GM13976 (cell line): ENCODE measurements at regions not wholly inside any gene's neighbourhood (a gene's known extent, or its start where the extent isn't known, plus 50 kb on each side); places are given as distances from the start of the nearest gene placed in this dataset.

Source experiments
- DNase-seq: peaks from one replicate; pipeline ENCODE4 v3.0.0; 2012; ENCODE audit warnings: low spot score
- CTCF ChIP-seq: IDR thresholded peaks from 2 replicates; pipeline ENCODE4 v1.5.1; 2012; ENCODE audit warnings: borderline replicate concordance, mild to moderate bottlenecking; ENCODE audit not compliant: insufficient read depth; ENCODE audit errors: extremely low read depth, missing control alignments, control extremely low read depth
- in situ Hi-C: fragments of 300-500 bp; cut with MboI; formaldehyde crosslinking; loops from one replicate; pipeline ENCODE4 v1.12.0; 2022; ENCODE audit warnings: low sequenced_read_pairs, mixed read lengths, inconsistent platforms; ENCODE audit not compliant: unreplicated experiment

- in situ Hi-C loops, result no loop called here
- no peak for TF ChIP-seq CTCF
- DNase-seq, result no peak
Measured at GRCh38 chrX:112306027-112306426, 223.5 kb upstream of the TRPC5 start.

- no peak for DNase-seq
- in situ Hi-C loops, result no loop called here
- TF ChIP-seq CTCF, result no peak
Measured at GRCh38 chrX:112279940-112280339, 197.4 kb upstream of the TRPC5 start.

DNA sequence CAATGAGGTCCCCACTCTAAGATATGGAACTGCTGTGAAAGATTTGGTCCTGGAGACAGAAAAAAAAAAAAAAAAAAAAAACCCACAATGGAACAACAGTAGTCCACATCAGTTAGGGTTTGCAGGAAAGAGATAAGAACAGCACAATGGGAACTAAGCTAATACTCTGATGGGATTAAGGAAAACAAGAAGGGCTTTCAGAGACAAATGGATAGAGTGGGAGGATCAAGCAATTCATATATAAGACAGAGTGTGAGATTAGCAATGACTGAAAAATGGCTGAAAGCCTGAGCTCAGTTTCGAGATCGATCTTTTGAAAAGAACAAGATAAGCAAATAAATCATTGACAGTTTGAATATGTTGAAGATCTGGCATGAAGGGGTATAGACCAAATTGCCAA is 188.4 kb upstream of the TRPC5 start:
- DNase-seq, result no peak
- no peak for TF ChIP-seq CTCF
- in situ Hi-C loops, result no loop called here

- in situ Hi-C loops, result no loop called here
- TF ChIP-seq CTCF, result no peak
- DNase-seq, result no peak
Measured at GRCh38 chrX:112266136-112266535, 183.6 kb upstream of the TRPC5 start.

- in situ Hi-C loops, result no loop called here
- no peak for TF ChIP-seq CTCF
- no peak for DNase-seq
Measured at GRCh38 chrX:112259375-112259774, 176.8 kb upstream of the TRPC5 start.

GRCh38 chrX:112254896-112255295 is 172.3 kb upstream of the TRPC5 start:
- in situ Hi-C loops, result no loop called here
- no peak for TF ChIP-seq CTCF
- DNase-seq, result no peak

DNA sequence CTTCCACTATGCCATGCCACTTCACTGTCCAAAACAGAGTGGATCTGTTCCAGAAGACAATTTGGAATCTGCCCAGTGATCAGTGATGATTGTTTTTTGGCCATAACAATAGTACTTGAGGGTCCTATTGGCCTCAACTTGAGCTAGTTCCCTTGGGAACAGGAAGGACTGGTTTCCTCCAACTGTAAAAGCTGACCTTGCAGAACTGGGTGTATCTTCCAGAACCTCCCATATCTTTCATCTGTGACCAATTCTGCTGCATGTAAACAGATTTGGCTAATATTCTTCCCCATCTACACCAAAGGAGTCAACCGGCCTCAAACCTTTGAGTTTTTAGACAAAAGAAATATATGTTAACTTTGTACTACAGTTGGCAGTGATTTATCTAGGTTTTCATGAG is 165.1 kb upstream of the TRPC5 start:
- no peak for DNase-seq
- TF ChIP-seq CTCF, result no peak
- in situ Hi-C loops, result no loop called here
